WI38 (cell line): ENCODE measurements at regions not wholly inside any gene's neighbourhood (a gene's known extent, or its start where the extent isn't known, plus 50 kb on each side); places are given as distances from the start of the nearest gene placed in this dataset.

Experiments used
- H3K4me3 ChIP-seq: 2 replicates; pipeline ENCODE4 v1.5.1; 2011; ENCODE audit warnings: low read depth, mild to moderate bottlenecking, control low read depth, low read length
- TF ChIP-seq, protein P1 (sequence below): IDR thresholded peaks from 2 replicates; pipeline ENCODE4 v1.5.1; 2012; ENCODE audit warnings: low read depth, mild to moderate bottlenecking, control low read depth, low read length

DNA sequence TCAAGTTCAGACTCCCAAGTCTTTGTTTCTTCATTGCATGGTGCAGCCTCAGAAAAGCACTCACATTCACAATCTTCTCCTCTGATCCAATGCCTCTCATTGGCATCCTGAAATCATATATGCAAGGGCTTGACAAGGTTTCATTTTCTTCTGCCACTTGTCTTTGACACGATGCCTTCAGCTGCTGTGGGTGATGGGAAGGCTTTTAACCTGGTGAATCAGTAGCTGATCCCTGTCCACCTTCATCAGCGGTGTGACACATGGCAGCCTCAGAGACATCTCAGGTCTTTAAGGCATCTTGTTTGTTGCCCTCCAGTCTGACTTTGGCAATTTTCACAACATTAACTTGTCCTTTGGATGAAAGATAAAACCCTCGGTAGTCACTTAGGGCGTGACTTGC, 147.2 kb downstream of the PRELID2 start:
- H3K4me3 ChIP-seq, result no peak overlapping the region
- TF ChIP-seq, protein P1, sequence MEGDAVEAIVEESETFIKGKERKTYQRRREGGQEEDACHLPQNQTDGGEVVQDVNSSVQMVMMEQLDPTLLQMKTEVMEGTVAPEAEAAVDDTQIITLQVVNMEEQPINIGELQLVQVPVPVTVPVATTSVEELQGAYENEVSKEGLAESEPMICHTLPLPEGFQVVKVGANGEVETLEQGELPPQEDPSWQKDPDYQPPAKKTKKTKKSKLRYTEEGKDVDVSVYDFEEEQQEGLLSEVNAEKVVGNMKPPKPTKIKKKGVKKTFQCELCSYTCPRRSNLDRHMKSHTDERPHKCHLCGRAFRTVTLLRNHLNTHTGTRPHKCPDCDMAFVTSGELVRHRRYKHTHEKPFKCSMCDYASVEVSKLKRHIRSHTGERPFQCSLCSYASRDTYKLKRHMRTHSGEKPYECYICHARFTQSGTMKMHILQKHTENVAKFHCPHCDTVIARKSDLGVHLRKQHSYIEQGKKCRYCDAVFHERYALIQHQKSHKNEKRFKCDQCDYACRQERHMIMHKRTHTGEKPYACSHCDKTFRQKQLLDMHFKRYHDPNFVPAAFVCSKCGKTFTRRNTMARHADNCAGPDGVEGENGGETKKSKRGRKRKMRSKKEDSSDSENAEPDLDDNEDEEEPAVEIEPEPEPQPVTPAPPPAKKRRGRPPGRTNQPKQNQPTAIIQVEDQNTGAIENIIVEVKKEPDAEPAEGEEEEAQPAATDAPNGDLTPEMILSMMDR, result no peak

DNA sequence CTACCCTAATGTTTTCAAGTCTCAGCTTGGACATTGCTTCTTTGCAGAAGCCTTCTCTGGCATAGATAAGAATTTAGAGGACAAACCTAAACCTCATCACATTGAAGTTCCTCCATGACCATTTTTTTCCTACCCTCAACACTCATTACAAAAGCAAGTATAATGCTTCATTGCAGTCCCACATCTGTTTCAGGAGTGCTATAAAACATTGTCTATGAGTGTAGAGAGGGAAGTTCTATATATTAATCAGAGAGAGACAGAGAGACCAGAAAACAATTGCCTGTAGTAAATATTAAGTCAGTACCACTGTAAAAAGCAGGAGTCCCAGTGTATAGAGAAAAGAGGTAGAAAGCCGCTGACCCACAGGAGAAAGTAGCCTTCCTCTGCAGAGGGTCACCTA, 149.7 kb downstream of the PRELID2 start:
- TF ChIP-seq, protein P1, result no peak
- no peak overlapping the region for H3K4me3 ChIP-seq

DNA sequence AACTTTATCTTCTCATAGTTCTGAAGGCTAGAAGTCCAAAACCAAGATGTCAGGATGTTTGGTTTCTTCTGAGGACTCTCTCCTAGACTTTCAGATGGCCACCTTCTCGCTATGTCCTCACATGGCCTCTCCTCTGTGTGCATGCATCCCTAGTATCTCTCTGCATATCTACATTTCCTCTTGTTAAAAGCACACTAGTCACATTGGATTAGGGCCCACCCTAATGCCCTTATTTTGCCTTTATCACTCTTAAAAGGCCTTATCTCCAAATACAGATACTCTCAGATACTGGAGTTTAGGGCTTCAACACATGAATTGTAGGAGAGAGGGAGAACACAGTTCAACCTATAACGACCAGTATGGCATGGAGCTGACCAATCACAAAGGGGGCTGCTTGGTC, 151.7 kb downstream of the PRELID2 start:
- no peak overlapping the region for H3K4me3 ChIP-seq
- TF ChIP-seq, protein P1, result no peak

DNA sequence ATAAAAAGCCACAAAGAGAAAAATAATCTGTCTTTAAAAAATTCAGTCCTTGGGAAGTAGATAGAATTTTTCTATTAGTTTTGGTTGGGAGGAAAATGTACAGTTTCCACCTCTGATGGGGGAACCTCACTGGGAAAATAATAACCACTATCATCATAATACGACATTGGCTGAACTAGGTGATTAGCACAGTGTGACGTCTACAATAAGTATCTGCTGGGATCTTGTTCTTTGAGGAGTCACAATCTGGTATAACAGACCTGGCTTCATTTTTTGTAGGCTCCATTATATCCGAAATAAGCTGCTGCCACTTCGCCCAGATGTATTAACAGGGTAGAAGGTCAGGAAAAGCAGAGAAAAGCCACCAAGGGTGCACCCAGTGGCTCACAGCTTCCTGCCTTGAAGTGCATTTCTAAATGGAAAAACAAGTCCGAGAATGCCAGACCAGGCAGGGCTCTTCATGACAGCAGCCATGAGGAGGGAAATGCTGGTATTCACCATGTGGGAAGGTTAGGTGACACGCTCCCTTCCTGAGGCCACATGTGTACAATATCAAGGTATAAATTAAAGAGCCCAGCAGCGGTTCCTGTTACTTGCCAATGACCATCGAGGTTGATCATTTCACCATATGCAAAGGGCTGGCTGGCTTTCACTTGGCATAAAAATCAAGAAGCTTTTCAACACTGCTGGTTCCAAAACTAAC, 152.8 kb downstream of the PRELID2 start:
- no peak overlapping the region for H3K4me3 ChIP-seq
- TF ChIP-seq, protein P1, result no peak

DNA sequence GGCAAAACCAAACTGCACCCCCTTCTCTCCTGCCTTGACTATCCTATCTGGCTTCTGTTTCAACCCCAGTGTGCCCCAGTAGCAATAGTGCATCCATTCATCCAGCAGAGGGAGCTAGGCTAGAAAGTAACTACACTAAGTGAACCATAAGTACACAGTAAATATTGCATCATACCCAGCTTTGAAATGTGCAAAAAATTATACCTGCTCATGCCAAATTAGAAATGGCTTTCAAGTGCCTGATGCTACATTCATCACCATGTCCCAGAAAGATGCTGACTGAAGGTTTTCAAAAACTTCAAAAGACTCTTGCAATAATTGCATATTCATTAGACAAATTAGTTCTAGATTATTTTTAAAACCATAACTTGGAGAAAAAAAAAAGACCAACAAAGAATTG, 153.5 kb downstream of the PRELID2 start:
- H3K4me3 ChIP-seq, result no peak overlapping the region

DNA sequence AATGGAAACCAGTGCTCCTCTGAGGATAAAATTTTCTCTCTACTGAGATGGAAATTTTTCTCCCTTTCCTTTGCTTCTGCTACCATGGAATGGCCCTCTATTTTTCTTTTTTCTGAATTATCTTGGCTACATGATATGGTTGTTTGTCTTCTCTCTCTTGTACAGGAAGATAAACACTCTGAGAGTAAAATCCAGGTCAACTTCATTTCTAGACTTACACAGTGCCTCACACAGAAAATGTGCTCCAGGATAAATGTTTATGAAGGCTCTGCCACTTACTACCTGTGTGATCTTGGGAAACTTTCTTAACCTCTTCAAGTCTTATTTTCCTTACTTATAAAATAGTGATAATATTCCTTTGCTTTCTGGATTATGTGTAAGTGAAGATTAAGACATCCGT, 153.9 kb downstream of the PRELID2 start:
- H3K4me3 ChIP-seq, result no peak overlapping the region
- TF ChIP-seq, protein P1, result no peak

More for the DNA sequence above, 153.5 kb downstream of the PRELID2 start:
- TF ChIP-seq, protein P1, result peak; percentile 66

DNA sequence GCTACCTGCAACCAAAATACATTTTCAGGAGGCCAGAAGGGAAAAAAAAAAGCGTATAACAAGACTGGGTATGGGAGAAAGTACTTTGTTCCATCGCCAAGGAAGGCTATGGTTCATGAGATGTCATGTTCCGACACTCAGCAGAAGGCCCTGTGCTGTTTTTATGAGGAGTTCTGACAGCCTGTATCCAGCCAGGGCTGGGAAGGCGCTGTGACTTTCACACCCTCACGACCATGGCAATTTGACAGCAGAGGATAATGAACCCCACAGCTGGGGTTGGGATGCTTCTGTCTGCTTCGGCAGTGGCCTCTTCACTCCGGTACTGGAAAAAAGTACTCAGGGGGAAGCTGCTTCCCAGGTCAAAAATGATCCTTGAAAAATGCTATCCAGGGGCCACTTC, 154.4 kb downstream of the PRELID2 start:
- no peak overlapping the region for H3K4me3 ChIP-seq
- TF ChIP-seq, protein P1, result no peak
